Right forelimb (tissue), 1 donor: ENCODE measurements at regions not wholly inside any gene's neighbourhood (a gene's known extent, or its start where the extent isn't known, plus 50 kb on each side); places are given as distances from the start of the nearest gene placed in this dataset.
"Not testable (repeated sequence)": the region's sequence is repeated elsewhere in the genome, so short reads cannot be mapped to it uniquely, and the experiment has no call there.

ENCODE experiments used
- DNase-seq: peaks from one replicate; pipeline ENCODE4 v3.0.0-alpha.2; 2018

- DNase-seq, result no peak
These were observed 157.3 kb upstream of the SPRED2 start for GRCh38 chr2:65589667-65590066.

- no peak for DNase-seq
These were observed 155.4 kb upstream of the SPRED2 start for GRCh38 chr2:65587779-65588178.

- no peak for DNase-seq
These were observed 154.1 kb upstream of the SPRED2 start for GRCh38 chr2:65586516-65586915.

- no peak for DNase-seq
These were observed 150.7 kb upstream of the SPRED2 start for GRCh38 chr2:65583061-65583460.

- DNase-seq, result no peak
These were observed 150.0 kb upstream of the SPRED2 start for GRCh38 chr2:65582364-65582763.

GRCh38 chr2:65580824-65581223 is 148.4 kb upstream of the SPRED2 start:
- no peak for DNase-seq

- DNase-seq, result no peak
These were observed 147.3 kb upstream of the SPRED2 start for GRCh38 chr2:65579506-65580235.

- DNase-seq, result no peak
These were observed 145.3 kb upstream of the SPRED2 start for GRCh38 chr2:65577654-65578053.

GRCh38 chr2:65576861-65577601 is 144.6 kb upstream of the SPRED2 start:
- no peak for DNase-seq

GRCh38 chr2:65576278-65576677 is 143.9 kb upstream of the SPRED2 start:
- DNase-seq, result no peak

GRCh38 chr2:65574993-65575392 is 142.6 kb upstream of the SPRED2 start:
- DNase-seq, result no peak

DNA sequence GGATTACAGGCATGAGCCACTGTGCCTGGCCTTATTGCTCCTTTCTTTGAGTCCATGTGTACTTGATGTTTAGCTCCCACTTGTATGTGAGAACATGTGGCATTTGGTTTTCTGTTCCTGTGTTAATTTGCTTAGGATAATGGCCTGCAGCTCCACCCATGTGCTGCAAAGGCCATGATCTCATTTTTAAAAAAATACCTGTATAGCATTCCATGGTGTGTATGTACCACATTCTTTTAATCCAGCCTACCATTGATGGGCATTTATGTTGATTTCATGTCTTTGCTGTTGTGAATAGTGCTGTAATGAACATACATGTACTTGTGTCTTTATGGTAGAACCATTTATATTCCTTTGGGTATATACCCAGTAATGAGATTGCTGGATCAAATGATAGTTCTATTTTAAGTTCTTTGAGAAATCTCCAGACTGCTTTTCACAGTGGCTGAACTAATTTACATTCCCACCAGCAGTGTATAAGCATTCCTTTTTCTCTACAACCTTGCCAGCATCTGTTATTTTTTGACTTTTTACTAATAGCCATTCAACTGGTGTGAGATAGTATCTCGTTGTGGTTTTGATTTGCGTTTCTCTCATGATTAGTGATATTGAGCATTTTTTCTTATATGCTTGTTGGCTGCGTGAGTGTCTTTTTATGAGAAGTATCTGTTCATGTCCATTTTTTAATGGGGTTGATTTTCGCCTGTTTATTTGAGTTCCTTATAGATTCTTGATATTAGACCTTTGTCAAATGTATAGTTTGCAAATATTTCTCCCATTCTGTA is 136.4 kb upstream of the SPRED2 start:
- not testable (repeated sequence) for DNase-seq

GRCh38 chr2:65566617-65567016 is 134.2 kb upstream of the SPRED2 start:
- DNase-seq, result no peak

GRCh38 chr2:65565681-65566080 is 133.3 kb upstream of the SPRED2 start:
- no peak for DNase-seq

DNA sequence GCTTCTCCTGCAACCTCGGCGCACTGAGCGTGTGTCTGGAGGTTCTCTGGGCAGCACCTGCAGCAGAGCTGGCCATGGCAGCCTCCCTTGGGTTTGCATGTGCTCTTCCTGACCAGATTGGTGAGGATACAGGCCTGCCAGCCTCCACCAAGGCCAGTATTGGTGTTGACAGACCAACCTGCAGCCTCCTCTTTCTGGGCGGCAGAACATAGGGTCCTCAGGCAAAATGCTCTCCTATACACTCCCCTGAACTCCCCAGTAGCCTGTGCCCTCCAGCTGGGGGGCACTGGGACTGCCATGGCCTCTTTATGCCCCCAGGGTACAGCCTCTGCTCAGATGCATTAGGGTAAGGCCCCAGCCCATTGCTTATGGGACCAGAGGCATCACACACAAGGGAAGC is 131.9 kb upstream of the SPRED2 start:
- DNase-seq, result no peak

GRCh38 chr2:65562890-65563289 is 130.5 kb upstream of the SPRED2 start:
- no peak for DNase-seq

- no peak for DNase-seq
These were observed 126.3 kb upstream of the SPRED2 start for GRCh38 chr2:65558743-65559142.

- no peak for DNase-seq
These were observed 125.5 kb upstream of the SPRED2 start for GRCh38 chr2:65557616-65558573.

- no peak for DNase-seq
These were observed 122.6 kb upstream of the SPRED2 start for GRCh38 chr2:65554765-65555591.

- no peak for DNase-seq
These were observed 121.2 kb upstream of the SPRED2 start for GRCh38 chr2:65553504-65554074.

DNA sequence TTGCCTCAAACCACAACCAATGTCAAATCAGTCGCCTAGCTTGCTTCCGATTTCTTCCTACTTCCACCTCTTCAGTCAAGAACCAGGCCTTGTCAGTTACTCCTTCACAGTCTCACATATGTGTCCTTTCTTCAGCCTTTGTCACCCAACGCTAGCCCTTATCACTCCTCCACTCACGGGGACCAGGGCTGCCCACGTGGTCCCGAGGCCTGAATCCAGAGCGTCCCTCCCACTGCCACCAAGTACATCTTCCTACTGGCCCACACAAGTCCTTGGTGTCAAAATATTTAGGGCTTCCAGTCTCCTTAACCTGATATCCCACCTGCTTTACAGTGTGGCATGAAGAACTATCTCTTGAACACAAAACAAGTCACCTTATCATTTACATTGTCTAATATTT is 119.1 kb upstream of the SPRED2 start:
- no peak for DNase-seq
